NT2/D1 (cell line): ENCODE measurements at regions not wholly inside any gene's neighbourhood (a gene's known extent, or its start where the extent isn't known, plus 50 kb on each side); places are given as distances from the start of the nearest gene placed in this dataset.

Experiments
- SUZ12 ChIP-seq: IDR thresholded peaks from 2 replicates; pipeline ENCODE4 v1.6.1; 2011; ENCODE audit not compliant: insufficient read length, insufficient read depth; ENCODE audit errors: extremely low read depth
- YY1 ChIP-seq: IDR thresholded peaks from 2 replicates; pipeline ENCODE4 v1.6.1; 2011; ENCODE audit not compliant: insufficient read length, insufficient read depth
- ZNF274 ChIP-seq: IDR thresholded peaks from 2 replicates; pipeline ENCODE4 v1.6.1; 2011; ENCODE audit warnings: mild to moderate bottlenecking, low read depth, low read length

- TF ChIP-seq YY1 (no peak), ZNF274 (no peak), SUZ12 (no peak)
These were observed 413.2 kb upstream of the SLC14A2 start for GRCh38 chr18:45202061-45202460.
